Hepatocyte (in vitro differentiated cells): ENCODE measurements at regions not wholly inside any gene's neighbourhood (a gene's known extent, or its start where the extent isn't known, plus 50 kb on each side); places are given as distances from the start of the nearest gene placed in this dataset.

Experiments
- DNase-seq: peaks from one replicate; pipeline ENCODE4 v3.0.0-alpha.2; 2016; ENCODE audit warnings: low spot score
- H2AFZ ChIP-seq: fragments of 200-600 bp; sonication (generic); 2 replicates; pipeline ENCODE4 v1.6.0; 2016; ENCODE audit warnings: antibody characterized with exemption, mild to moderate bottlenecking
- H3K27ac ChIP-seq: fragments of 200-600 bp; sonication (generic); 2 replicates; pipeline ENCODE4 v1.5.1; 2016; ENCODE audit warnings: mild to moderate bottlenecking
- H3K27me3 ChIP-seq: fragments of 200-600 bp; sonication (generic); 2 replicates; pipeline ENCODE4 v1.6.1; 2016
- H3K36me3 ChIP-seq: fragments of 200-600 bp; sonication (generic); replicated peaks from 2 replicates; pipeline ENCODE4 v1.5.1; 2016; ENCODE audit warnings: low read depth; ENCODE audit not compliant: insufficient read depth
- H3K4me1 ChIP-seq: fragments of 200-600 bp; sonication (generic); 2 replicates; pipeline ENCODE4 v1.5.1; 2016; ENCODE audit warnings: mild to moderate bottlenecking, moderate library complexity; ENCODE audit not compliant: insufficient read depth
- H3K4me2 ChIP-seq: fragments of 200-600 bp; sonication (generic); 2 replicates; pipeline ENCODE4 v1.6.0; 2016
- H3K4me3 ChIP-seq: fragments of 200-600 bp; sonication (generic); 2 replicates; pipeline ENCODE4 v1.5.1; 2016; ENCODE audit warnings: mild to moderate bottlenecking
- H3K79me2 ChIP-seq: fragments of 200-600 bp; sonication (generic); 2 replicates; pipeline ENCODE4 v1.6.0; 2017; ENCODE audit warnings: mild to moderate bottlenecking
- H3K9me2 ChIP-seq: fragments of 200-600 bp; sonication (generic); replicated peaks from 2 replicates; pipeline ENCODE4 v1.6.0; 2017; ENCODE audit warnings: mild to moderate bottlenecking; ENCODE audit not compliant: insufficient read depth
- H3K9me3 ChIP-seq: fragments of 200-600 bp; sonication (generic); 2 replicates; pipeline ENCODE4 v1.5.1; 2016; ENCODE audit warnings: low read depth, mild to moderate bottlenecking
- H4K20me1 ChIP-seq: fragments of 200-600 bp; sonication (generic); 2 replicates; pipeline ENCODE4 v1.6.0; 2016; ENCODE audit warnings: mild to moderate bottlenecking; ENCODE audit not compliant: insufficient read depth, poor library complexity, severe bottlenecking
- EZH2 ChIP-seq: fragments of 200-600 bp; sonication (generic); IDR thresholded peaks from 2 replicates; pipeline ENCODE4 v1.6.1; 2016; ENCODE audit warnings: antibody characterized with exemption, mild to moderate bottlenecking, borderline replicate concordance
- EZH2phosphoT487 ChIP-seq: fragments of 200-600 bp; sonication (generic); IDR thresholded peaks from one replicate; pipeline ENCODE4 v1.6.1; 2018; ENCODE audit warnings: antibody characterized with exemption, mild to moderate bottlenecking, low read depth, moderate library complexity; ENCODE audit not compliant: unreplicated experiment, severe bottlenecking
- WGBS: methylation state at CpG from one replicate; pipeline ENCODE4 v1.1.6; 2016; ENCODE audit warnings: low lambda C conversion rate; ENCODE audit errors: missing lambda C conversion rate; 5-methylcytosine and 5-hydroxymethylcytosine counted together
- TF ChIP-seq, protein P1 (sequence below): fragments of 200-600 bp; sonication (generic); IDR thresholded peaks from 2 replicates; pipeline ENCODE4 v1.5.1; 2016; ENCODE audit warnings: antibody characterized with exemption, mild to moderate bottlenecking; ENCODE audit not compliant: poor library complexity

DNA sequence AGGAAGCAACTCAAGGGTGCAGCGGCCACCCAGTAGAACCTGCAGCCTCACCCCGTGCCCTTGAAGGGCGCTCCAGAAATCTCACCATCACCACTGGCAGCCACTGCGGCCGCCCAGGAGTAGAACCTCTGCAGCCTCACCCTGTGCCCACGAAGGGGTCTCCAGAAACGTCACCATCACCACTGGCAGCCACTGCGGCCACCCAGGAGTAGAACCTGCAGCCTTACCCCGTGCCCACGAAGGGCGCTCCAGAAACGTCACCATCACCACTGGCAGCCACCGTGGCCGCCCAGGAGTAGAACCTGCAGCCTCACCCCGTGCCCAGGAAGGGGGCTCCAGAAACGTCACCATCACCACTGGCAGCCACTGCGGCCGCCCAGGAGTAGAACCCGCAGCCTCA lies 336.0 kb downstream of the TEX29 start:
- H3K9me2 ChIP-seq: no peaks in the 10 kb centered on the region
- no peak overlapping the region for H2AFZ ChIP-seq
- no peak overlapping the region for H3K4me3 ChIP-seq
- H3K27ac ChIP-seq: no peak overlapping the region
- peaks cover 5% of the 10 kb centered on the region for H3K4me1 ChIP-seq
- WGBS: 93% methylated on average over 15 of the region's 19 CpGs
- no peaks in the 10 kb centered on the region for H3K9me3 ChIP-seq
- H3K79me2 ChIP-seq: no peaks in the 10 kb centered on the region
- TF ChIP-seq, protein P1, sequence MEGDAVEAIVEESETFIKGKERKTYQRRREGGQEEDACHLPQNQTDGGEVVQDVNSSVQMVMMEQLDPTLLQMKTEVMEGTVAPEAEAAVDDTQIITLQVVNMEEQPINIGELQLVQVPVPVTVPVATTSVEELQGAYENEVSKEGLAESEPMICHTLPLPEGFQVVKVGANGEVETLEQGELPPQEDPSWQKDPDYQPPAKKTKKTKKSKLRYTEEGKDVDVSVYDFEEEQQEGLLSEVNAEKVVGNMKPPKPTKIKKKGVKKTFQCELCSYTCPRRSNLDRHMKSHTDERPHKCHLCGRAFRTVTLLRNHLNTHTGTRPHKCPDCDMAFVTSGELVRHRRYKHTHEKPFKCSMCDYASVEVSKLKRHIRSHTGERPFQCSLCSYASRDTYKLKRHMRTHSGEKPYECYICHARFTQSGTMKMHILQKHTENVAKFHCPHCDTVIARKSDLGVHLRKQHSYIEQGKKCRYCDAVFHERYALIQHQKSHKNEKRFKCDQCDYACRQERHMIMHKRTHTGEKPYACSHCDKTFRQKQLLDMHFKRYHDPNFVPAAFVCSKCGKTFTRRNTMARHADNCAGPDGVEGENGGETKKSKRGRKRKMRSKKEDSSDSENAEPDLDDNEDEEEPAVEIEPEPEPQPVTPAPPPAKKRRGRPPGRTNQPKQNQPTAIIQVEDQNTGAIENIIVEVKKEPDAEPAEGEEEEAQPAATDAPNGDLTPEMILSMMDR: no peak
- TF ChIP-seq EZH2 (no peak), EZH2phosphoT487 (no peak)
- H4K20me1 ChIP-seq: no peaks in the 10 kb centered on the region
- H3K27me3 ChIP-seq: peaks cover 65% of the 10 kb centered on the region
- no peaks in the 10 kb centered on the region for H3K36me3 ChIP-seq
- no peak overlapping the region for H3K4me2 ChIP-seq
- no peak for DNase-seq

DNA sequence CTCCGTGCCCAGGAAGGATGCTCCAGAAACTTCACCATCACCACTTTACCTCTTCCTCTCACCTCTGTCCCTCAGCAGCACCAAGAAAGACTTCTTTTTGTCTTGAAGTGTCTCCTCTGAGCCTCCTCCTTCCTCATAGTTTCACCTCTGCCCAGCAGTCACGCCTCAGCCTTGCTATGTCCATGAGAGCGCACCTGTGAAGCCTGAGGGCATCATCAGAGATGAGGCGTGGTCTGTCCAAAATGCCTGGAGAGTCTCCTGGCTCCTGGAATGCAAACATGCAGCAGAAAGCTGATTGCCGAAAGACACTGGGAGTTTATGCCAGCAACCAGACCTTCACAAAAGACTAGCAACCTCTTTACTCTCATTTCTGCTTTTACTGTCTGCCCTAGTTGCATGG lies 336.6 kb downstream of the TEX29 start:
- H3K9me3 ChIP-seq: no peaks in the 10 kb centered on the region
- H3K4me3 ChIP-seq: no peak overlapping the region
- peaks cover 65% of the 10 kb centered on the region for H3K27me3 ChIP-seq
- H3K9me2 ChIP-seq: no peaks in the 10 kb centered on the region
- no peaks in the 10 kb centered on the region for H4K20me1 ChIP-seq
- 94% methylated on average over 5 of the region's 5 CpGs for WGBS
- DNase-seq: no peak
- H3K4me2 ChIP-seq: no peak overlapping the region
- no peaks in the 10 kb centered on the region for H3K36me3 ChIP-seq
- no peak overlapping the region for H2AFZ ChIP-seq
- no peak overlapping the region for H3K27ac ChIP-seq
- no peaks in the 10 kb centered on the region for H3K79me2 ChIP-seq
- peaks cover 5% of the 10 kb centered on the region for H3K4me1 ChIP-seq
- TF ChIP-seq EZH2phosphoT487: no peak

DNA sequence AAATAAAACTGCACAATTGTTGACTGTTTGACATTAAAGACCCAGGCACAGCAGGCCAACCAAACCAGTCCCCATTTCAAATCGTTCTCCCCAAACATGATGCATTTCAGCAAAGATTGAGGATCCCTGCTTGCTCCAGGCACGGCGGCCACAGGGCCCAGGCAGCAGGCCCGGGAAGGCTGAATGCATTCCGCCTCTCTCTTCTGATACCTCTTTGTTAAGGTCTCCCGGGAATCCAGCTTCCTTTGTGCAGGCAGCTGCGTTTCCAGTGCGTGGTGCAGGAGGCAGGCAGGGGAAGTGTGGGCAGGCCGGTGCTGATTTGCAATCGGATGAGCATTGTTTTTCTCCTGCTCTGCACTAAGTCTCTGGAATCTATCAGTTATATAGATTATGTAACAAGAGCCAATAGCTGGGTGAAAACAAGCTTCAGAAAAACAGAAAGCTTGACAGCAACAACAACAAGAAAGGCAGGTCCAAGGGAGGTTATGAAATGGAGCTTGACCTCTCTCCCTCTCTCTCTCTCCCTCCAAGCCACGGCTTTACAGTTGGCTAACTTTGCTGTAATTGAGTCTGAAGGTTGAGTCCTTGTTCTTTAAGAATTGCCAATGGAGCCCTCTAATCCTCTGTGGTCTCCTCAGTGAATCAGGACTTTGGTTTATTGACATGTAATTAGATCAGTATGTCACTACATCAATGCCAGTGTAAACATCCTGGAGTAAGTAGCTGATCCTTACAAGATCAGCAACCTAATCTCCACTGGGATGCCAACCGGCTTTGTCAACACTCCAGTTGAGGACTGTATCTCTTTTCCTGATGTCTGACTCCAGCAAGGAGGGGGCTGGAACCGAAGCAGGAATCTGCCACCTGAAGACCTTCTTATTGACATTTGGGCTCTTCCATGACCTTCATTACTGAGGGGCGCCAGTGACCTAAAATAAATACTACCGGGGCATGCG lies 338.0 kb downstream of the TEX29 start:
- Histone ChIP-seq H3K9me3 (no peaks in the 10 kb centered on the region), H3K79me2 (no peaks in the 10 kb centered on the region), H3K27me3 (peaks cover 52% of the 10 kb centered on the region), H3K9me2 (no peaks in the 10 kb centered on the region), H3K36me3 (no peaks in the 10 kb centered on the region), H3K27ac (no peak overlapping the region), H3K4me1 (peaks cover 5% of the 10 kb centered on the region), H3K4me3 (no peak overlapping the region), H4K20me1 (no peaks in the 10 kb centered on the region), H2AFZ (no peak overlapping the region), H3K4me2 (peak overlapping the region; percentile 3)
- peak; percentile 48 for TF ChIP-seq EZH2phosphoT487
- no peak for TF ChIP-seq EZH2
- TF ChIP-seq, protein P1: no peak
- 28% methylated on average over 16 of the region's 16 CpGs for WGBS
- DNase-seq: peak; percentile 16

DNA sequence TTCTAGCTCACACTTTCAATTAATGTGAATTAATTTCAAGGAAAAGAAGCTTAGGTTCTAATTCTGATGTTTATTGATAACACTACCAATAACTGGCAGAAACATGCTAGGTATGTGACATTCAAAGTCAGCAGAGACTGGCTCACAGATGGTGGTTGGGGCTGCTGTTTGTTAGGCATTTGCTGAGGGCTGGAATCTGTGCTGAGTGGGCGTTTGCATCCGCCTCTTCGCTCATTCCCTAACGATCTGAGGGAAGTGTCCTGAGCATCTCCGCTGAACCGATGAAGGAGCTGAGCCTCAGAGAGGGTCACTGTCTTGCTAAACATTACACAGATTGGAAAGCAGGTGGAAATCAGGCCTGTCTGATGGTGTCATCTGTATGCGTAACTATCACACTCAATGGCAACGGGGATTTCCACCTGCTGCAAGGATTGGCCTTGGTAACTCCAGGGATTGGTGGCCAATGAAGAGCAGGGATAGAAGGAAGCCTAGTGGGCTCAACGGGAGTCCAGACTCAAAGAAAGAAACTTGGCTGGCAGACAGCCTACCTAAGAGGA lies 338.9 kb downstream of the TEX29 start:
- Histone ChIP-seq H3K36me3 (no peaks in the 10 kb centered on the region), H3K27ac (no peak overlapping the region), H2AFZ (no peak overlapping the region), H3K4me1 (peaks cover 5% of the 10 kb centered on the region), H3K9me2 (no peaks in the 10 kb centered on the region), H3K79me2 (no peaks in the 10 kb centered on the region), H3K9me3 (no peaks in the 10 kb centered on the region), H4K20me1 (no peaks in the 10 kb centered on the region), H3K4me3 (no peak overlapping the region), H3K27me3 (peaks cover 46% of the 10 kb centered on the region), H3K4me2 (no peak overlapping the region)
- DNase-seq: no peak
- TF ChIP-seq EZH2phosphoT487 (no peak), EZH2 (no peak)
- TF ChIP-seq, protein P1: no peak
- WGBS: 74% methylated on average over 9 of the region's 9 CpGs
